ENCODE measurements at regions not wholly inside any gene's neighbourhood (a gene's known extent, or its start where the extent isn't known, plus 50 kb on each side); places are given as distances from the start of the nearest gene placed in this dataset.

DNA sequence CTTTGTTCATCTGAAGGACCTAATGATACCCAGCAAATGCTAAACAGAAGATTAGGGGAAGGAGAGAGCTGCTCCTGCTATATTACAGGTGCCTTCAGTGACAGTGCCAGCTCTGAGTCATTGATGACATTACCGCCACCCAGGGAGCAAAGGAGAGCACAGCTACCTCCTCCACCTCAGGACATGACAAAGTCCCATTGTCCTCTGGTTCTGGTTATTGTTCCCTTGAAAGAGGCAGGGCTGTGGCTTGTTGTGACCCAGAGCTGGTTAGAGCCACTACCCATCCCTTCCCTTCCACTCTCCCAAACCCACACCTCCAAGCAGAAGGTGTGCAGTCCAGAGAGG lies 363.5 kb upstream of the DUSP10 start:
- Histone ChIP-seq H2BK5ac (ENCODE audit: insufficient read length, low read length) (no peak overlapping the region), H4K20me1 (ENCODE audit: control insufficient read depth, insufficient read depth, insufficient read length) (no peaks in the 10 kb centered on the region), H2BK20ac (ENCODE audit: low read depth, low read length, poor library complexity, severe bottlenecking) (no peak overlapping the region), H3K4me1 (ENCODE audit: insufficient read depth, low read length) (peaks cover 5% of the 10 kb centered on the region; the same call in 1 of the 2 replicates), H2BK15ac (ENCODE audit: low read depth, low read length) (no peak overlapping the region), H3K79me1 (ENCODE audit: insufficient read depth, low read depth, low read length, poor library complexity, severe bottlenecking) (no peaks in the 10 kb centered on the region), H3K9me3 (ENCODE audit: control insufficient read depth, low read depth, low read length) (no peaks in the 10 kb centered on the region), H2BK12ac (ENCODE audit: insufficient read length, low read depth, low read length) (no peak overlapping the region), H3K4me2 (ENCODE audit: insufficient read depth, insufficient read length, low read length) (no peak overlapping the region), H3K9ac (ENCODE audit: extremely low read depth, insufficient read length, low read length) (no peak overlapping the region), H3K79me2 (ENCODE audit: insufficient read depth, low read length) (no peaks in the 10 kb centered on the region), H4K91ac (ENCODE audit: insufficient read length, low read depth, low read length) (no peak overlapping the region), H3K27ac (ENCODE audit: insufficient read length, low read depth, low read length) (no peak overlapping the region), H2AK5ac (ENCODE audit: insufficient read length, low read length) (no peak overlapping the region), H3K56ac (ENCODE audit: insufficient read length, low read depth, low read length) (no peak overlapping the region), H2BK120ac (ENCODE audit: low read depth, low read length, poor library complexity, severe bottlenecking) (no peak overlapping the region), H3K23ac (ENCODE audit: insufficient read length, low read depth, low read length) (no peak overlapping the region), H4K8ac (replicated peaks; ENCODE audit: insufficient read length, low read depth, low read length) (no peak overlapping the region), H3K14ac (ENCODE audit: insufficient read depth, low read length) (no peak overlapping the region), H3K18ac (ENCODE audit: insufficient read length, low read depth, low read length) (no peak overlapping the region), H3K27me3 (ENCODE audit: insufficient read depth, low read length) (no peaks in the 10 kb centered on the region), H3K4ac (ENCODE audit: low read depth, low read length) (no peak overlapping the region), H3K23me2 (ENCODE audit: insufficient read length, low read depth, low read length, poor library complexity, severe bottlenecking) (no peaks in the 10 kb centered on the region), H2AFZ (ENCODE audit: low read length) (no peak overlapping the region), H4K5ac (ENCODE audit: insufficient read length, low read depth, low read length) (no peak overlapping the region), H3T11ph (ENCODE audit: low read length) (no peak overlapping the region)
- WGBS (ENCODE audit: extremely low coverage, insufficient read length, low lambda C conversion rate), result no CpG with 5 or more reads among the region's 1 CpG
- Mint-ChIP-seq H3K36me3 (ENCODE audit: insufficient read depth in 1 of 3, low read depth in 3 of 3) (no peaks in the 10 kb centered on the region), H3K27ac (no peak overlapping the region), H3K27me3 (ENCODE audit: low read depth) (no peaks in the 10 kb centered on the region; the same call in 1 of the 2 replicates), H3K4me1 (peaks cover 16 to 40% of the 10 kb centered on the region in 2 experiments), H3K4me3 (no peak overlapping the region), H3K9me3 (no peaks in the 10 kb centered on the region)
- TF ChIP-seq CTCF (conservative IDR thresholded peaks at IDR 0.05), result no peak
- DNase-seq, result no peak
